Mesothelial cell of epicardium (in vitro differentiated cells): ENCODE measurements at regions not wholly inside any gene's neighbourhood (a gene's known extent, or its start where the extent isn't known, plus 50 kb on each side); places are given as distances from the start of the nearest gene placed in this dataset.
"Not testable (repeated sequence)": the region's sequence is repeated elsewhere in the genome, so short reads cannot be mapped to it uniquely, and the experiment has no call there.

Experiments
- DNase-seq, 2 experiments: peaks; one replicate each; pipeline ENCODE4 v3.0.0; 2021; ENCODE audit warnings: low spot score in 2 of 2; ENCODE audit not compliant: unreplicated experiment in 2 of 2
- H3K27ac Mint-ChIP-seq: 2 replicates; pipeline ENCODE4 v1.8.0; 2021; ENCODE audit warnings: mixed read lengths
- H3K27me3 Mint-ChIP-seq: 2 replicates; pipeline ENCODE4 v1.8.0; 2021; ENCODE audit warnings: low read depth, mixed read lengths
- H3K36me3 Mint-ChIP-seq: 2 replicates; pipeline ENCODE4 v1.8.0; 2021; ENCODE audit warnings: mixed read lengths
- H3K4me1 Mint-ChIP-seq: 2 replicates; pipeline ENCODE4 v1.8.0; 2021; ENCODE audit warnings: mixed read lengths
- H3K4me3 Mint-ChIP-seq: 2 replicates; pipeline ENCODE4 v1.8.0; 2021; ENCODE audit warnings: mild to moderate bottlenecking, moderate library complexity, mixed read lengths
- H3K9me3 Mint-ChIP-seq: 2 replicates; pipeline ENCODE4 v1.8.0; 2021; ENCODE audit warnings: mixed read lengths
- TF ChIP-seq, protein P1 (sequence below): fragments of 200-600 bp; sonication (generic); IDR thresholded peaks from one replicate; pipeline ENCODE4 v1.5.0; 2021; ENCODE audit warnings: antibody characterized with exemption; ENCODE audit not compliant: unreplicated experiment

DNA sequence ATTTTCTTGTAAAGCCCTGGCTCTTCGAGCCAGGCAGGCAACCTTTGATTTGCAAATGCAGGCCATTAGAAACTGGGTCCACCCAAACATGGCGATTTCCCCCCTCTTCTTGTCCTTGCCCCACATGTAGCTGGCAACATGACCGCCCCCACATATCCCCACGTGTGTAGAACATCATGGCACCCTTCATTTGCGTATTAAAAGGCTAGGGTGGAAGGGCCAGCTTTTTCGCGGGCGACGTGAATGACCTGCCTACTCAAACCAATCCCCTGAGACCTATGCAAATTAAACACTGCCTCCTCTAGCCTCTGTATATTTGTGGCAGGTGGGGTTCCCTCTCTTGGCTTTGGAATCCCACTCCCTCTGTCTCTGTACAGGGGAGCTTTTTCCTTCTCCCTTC, 107.0 kb upstream of the CLINT1 start:
- no peak for DNase-seq
- Mint-ChIP-seq H3K27ac (no peak overlapping the region), H3K36me3 (no peaks in the 10 kb centered on the region), H3K4me1 (peaks cover 27% of the 10 kb centered on the region), H3K27me3 (no peaks in the 10 kb centered on the region), H3K9me3 (no peaks in the 10 kb centered on the region), H3K4me3 (no peak overlapping the region)
- TF ChIP-seq, protein P1, sequence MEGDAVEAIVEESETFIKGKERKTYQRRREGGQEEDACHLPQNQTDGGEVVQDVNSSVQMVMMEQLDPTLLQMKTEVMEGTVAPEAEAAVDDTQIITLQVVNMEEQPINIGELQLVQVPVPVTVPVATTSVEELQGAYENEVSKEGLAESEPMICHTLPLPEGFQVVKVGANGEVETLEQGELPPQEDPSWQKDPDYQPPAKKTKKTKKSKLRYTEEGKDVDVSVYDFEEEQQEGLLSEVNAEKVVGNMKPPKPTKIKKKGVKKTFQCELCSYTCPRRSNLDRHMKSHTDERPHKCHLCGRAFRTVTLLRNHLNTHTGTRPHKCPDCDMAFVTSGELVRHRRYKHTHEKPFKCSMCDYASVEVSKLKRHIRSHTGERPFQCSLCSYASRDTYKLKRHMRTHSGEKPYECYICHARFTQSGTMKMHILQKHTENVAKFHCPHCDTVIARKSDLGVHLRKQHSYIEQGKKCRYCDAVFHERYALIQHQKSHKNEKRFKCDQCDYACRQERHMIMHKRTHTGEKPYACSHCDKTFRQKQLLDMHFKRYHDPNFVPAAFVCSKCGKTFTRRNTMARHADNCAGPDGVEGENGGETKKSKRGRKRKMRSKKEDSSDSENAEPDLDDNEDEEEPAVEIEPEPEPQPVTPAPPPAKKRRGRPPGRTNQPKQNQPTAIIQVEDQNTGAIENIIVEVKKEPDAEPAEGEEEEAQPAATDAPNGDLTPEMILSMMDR, result no peak

DNA sequence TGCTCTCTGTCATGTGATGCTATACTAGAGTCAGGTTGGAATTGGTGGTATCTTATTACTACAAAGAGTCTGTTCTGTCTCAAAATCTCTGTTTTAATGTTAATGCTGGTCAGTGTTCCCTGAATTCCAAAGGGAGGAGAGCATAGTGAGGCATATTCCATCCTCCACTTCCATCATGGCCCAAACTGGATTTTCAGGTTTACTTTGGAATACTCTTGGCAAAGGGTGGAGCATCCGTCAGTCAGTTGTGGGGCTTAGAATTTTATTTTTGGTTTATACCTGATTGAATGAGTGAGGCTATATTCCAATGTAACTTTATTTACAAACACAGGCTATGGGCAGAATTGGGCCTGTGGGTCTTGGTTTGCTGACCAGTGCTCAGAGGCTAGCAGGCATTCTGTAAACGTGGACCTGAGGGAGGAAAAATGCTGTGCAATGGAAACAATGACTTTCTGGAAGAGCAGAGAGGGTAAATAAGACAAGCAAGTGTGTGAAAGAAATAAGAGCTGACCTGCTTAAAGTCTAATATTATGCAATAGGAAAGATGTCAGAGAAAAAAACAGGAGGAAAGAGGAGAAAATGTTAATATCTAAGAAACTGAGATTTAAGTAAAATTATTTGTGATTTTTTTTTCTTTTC, 106.2 kb upstream of the CLINT1 start:
- H3K4me1 Mint-ChIP-seq, result peaks cover 30% of the 10 kb centered on the region
- TF ChIP-seq, protein P1, result no peak

DNA sequence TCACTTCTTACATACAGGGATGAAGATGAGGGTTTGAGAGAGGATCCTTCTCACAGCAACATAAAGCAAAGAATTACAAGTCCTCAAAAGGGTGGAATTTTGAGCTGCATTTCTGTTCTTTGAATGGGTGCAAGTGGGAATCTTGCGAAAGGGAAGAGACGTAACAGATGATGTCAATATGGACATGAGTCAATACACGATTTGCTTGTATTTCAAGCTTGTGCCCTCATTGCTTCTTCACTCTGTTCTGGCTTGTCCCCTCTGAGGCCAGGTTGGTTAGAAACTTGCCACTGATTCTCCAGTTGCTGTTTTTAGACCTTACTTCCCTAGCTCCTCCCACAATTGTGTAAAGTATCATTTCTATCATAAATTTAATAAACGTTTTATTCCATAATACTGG, 104.8 kb upstream of the CLINT1 start:
- H3K9me3 Mint-ChIP-seq, result no peaks in the 10 kb centered on the region
- no peaks in the 10 kb centered on the region for H3K27me3 Mint-ChIP-seq
- no peak for DNase-seq
- no peak overlapping the region for H3K4me3 Mint-ChIP-seq
- no peak overlapping the region for H3K27ac Mint-ChIP-seq
- peaks cover 33% of the 10 kb centered on the region for H3K4me1 Mint-ChIP-seq
- H3K36me3 Mint-ChIP-seq, result no peaks in the 10 kb centered on the region
- TF ChIP-seq, protein P1, result no peak

More for the DNA sequence above, 106.2 kb upstream of the CLINT1 start:
- DNase-seq, result no peak
- Mint-ChIP-seq H3K27ac (no peak overlapping the region), H3K9me3 (no peaks in the 10 kb centered on the region), H3K27me3 (no peaks in the 10 kb centered on the region), H3K36me3 (no peaks in the 10 kb centered on the region), H3K4me3 (no peak overlapping the region)

DNA sequence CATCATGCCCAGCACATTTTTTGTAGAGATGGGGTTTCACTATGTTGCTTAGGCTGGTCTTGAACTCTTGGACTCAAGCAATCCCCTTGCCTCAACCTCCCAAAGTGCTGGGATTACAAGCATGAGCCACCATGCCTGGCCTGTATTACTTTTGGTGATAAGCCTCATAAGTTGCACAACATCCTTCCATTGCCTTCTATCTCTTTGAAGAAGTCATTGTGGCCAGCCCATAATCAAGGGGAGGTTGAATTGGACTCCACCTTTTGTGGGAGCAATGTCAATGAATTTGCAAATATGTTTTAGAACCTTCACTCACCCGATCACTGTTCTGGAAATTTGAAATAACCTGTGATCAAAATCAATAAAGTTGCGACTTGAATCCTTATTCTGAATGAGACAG, 104.3 kb upstream of the CLINT1 start:
- H3K27me3 Mint-ChIP-seq, result no peaks in the 10 kb centered on the region
- H3K27ac Mint-ChIP-seq, result no peak overlapping the region
- H3K36me3 Mint-ChIP-seq, result no peaks in the 10 kb centered on the region
- no peak overlapping the region for H3K4me3 Mint-ChIP-seq
- no peak for DNase-seq
- TF ChIP-seq, protein P1, result no peak
- H3K4me1 Mint-ChIP-seq, result peaks cover 33% of the 10 kb centered on the region
- H3K9me3 Mint-ChIP-seq, result peaks cover 3% of the 10 kb centered on the region

DNA sequence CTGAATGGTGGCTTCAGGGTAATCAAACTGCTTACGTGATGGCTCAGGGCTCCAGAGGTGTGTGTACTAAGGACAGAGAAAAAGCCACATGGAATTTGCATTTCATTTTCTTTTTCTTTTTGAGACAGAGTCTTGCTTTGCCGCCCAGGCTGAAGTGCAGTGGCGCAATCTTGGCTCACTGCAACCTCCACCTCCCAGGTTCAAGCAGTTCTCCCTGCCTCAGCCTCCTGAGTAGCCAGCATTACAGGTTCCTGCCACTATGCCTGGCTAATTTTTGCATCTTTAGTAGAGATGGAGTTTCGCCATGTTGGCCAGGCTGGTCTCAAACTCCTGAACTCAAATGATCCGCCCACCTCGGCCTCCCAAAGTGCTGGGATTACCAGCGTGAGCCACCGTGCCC, 103.7 kb upstream of the CLINT1 start:
- Mint-ChIP-seq H3K27ac (peak overlapping the region; percentile 54), H3K4me1 (peaks cover 33% of the 10 kb centered on the region)
- H3K4me3 Mint-ChIP-seq, H3K9me3 Mint-ChIP-seq, DNase-seq, H3K36me3 Mint-ChIP-seq, H3K27me3 Mint-ChIP-seq: not testable (repeated sequence)

DNA sequence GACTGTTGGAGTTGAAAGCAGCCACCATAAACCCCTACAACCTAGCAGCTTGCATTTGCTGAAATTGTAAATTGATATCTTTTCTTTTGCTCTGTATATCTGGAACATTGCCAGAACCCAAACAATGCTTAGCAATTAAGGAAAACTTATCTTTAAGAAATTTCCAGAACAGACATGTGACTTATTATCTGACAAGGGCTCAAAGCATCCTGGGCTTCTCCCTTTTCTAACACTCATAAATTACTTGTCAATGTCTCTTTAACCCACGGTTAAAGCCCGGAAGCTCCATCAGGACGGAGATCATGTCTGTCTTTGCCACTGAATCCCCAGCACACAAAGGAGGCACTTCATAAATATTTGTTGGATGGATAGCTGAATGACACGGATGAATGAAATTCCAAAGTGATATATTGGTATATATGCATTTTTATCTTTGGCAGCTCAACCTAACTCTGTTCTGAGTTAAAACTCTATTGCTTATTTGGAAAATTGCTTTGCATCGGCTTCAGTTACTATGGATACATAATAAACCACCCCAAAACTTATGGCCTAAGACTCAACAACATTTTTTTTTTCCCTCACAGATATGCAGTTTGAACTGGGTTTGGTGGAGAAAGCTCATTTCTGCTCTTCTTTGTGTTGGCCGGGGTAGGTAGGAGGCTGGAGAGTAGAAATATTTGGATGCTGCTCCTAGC, 103.1 kb upstream of the CLINT1 start:
- H3K36me3 Mint-ChIP-seq, result no peaks in the 10 kb centered on the region
- H3K9me3 Mint-ChIP-seq, result peaks cover 3% of the 10 kb centered on the region
- no peak overlapping the region for H3K4me3 Mint-ChIP-seq
- no peak for DNase-seq
- H3K27me3 Mint-ChIP-seq, result no peaks in the 10 kb centered on the region
- peak overlapping the region; percentile 55 for H3K27ac Mint-ChIP-seq
- TF ChIP-seq, protein P1, result no peak
- H3K4me1 Mint-ChIP-seq, result peaks cover 33% of the 10 kb centered on the region
